Liver (tissue), 3 donors: ENCODE measurements at regions not wholly inside any gene's neighbourhood (a gene's known extent, or its start where the extent isn't known, plus 50 kb on each side); places are given as distances from the start of the nearest gene placed in this dataset.

Experiments used
- JUND ChIP-seq, 2 donors: IDR thresholded peaks; 2 replicates each; pipeline ENCODE4 v1.6.1; 2016; ENCODE audit warnings: antibody characterized with exemption in 2 of 2
- SP1 ChIP-seq: IDR thresholded peaks from 2 replicates; pipeline ENCODE4 v1.6.1; 2018; ENCODE audit warnings: antibody characterized with exemption, mild to moderate bottlenecking
- TAF1 ChIP-seq: conservative IDR thresholded peaks from 2 replicates; pipeline ENCODE4 v1.6.1; 2016; ENCODE audit warnings: antibody characterized with exemption, mild to moderate bottlenecking
- TF ChIP-seq, protein P1 (sequence below): fragments of 150-350 bp; IDR thresholded peaks from 2 replicates; pipeline ENCODE4 v1.5.1; 2017; ENCODE audit warnings: improper control_type of control experiment, low read depth, low read length; ENCODE audit not compliant: missing input control
- TF ChIP-seq, protein P2 (sequence below): IDR thresholded peaks from 2 replicates; pipeline ENCODE4 v1.6.1; 2016; ENCODE audit warnings: antibody characterized with exemption
- TF ChIP-seq, protein P3 (sequence below): IDR thresholded peaks from 2 replicates; pipeline ENCODE4 v1.6.1; 2016; ENCODE audit warnings: antibody characterized with exemption, mild to moderate bottlenecking
- donor health status: healthy.
- donor health status: healthy.

DNA sequence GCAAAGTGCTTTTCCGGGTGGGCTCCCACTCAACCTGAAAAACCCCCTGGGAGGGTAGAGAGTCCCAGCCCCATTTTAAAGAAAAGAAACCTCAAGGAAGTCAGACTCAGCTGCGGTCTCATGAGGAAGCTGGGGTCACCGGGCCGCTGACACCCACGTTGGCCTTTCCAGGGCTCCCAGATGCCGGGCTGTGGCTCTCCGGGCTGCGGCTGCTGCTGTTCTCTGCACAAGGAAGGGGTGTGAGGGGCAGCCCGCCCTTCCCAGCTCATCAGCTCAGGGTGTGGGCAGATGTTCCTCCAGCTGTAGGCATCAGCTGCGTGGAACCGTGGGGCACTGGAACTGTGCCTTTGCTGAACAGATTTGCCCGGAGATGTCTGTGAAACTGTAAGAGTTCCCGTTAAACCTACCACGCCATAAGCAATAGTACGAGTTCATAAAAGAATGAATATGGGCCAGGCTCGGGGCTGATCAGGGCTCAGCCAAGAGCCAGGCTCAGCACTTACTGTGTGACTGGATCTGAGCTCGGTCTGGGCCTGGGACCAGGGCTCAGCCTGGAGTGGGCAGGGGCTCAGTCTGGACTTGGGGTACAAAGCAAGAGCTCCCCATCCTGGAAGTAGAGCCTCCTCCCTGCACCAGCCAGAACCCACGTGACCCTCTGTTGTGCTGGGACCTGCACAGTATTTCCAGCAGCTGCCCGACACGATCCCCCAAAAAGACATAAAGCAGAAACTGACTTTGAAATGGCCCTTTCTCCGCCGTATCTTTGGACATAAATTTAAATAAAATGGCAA is 130.2 kb upstream of the PPP1R26 start:
- TF ChIP-seq, protein P1, sequence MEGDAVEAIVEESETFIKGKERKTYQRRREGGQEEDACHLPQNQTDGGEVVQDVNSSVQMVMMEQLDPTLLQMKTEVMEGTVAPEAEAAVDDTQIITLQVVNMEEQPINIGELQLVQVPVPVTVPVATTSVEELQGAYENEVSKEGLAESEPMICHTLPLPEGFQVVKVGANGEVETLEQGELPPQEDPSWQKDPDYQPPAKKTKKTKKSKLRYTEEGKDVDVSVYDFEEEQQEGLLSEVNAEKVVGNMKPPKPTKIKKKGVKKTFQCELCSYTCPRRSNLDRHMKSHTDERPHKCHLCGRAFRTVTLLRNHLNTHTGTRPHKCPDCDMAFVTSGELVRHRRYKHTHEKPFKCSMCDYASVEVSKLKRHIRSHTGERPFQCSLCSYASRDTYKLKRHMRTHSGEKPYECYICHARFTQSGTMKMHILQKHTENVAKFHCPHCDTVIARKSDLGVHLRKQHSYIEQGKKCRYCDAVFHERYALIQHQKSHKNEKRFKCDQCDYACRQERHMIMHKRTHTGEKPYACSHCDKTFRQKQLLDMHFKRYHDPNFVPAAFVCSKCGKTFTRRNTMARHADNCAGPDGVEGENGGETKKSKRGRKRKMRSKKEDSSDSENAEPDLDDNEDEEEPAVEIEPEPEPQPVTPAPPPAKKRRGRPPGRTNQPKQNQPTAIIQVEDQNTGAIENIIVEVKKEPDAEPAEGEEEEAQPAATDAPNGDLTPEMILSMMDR, result no peak
- TF ChIP-seq JUND (IDR thresholded peaks at IDR 0.05) (no peak), SP1 (no peak), TAF1 (no peak)
- TF ChIP-seq, protein P2, sequence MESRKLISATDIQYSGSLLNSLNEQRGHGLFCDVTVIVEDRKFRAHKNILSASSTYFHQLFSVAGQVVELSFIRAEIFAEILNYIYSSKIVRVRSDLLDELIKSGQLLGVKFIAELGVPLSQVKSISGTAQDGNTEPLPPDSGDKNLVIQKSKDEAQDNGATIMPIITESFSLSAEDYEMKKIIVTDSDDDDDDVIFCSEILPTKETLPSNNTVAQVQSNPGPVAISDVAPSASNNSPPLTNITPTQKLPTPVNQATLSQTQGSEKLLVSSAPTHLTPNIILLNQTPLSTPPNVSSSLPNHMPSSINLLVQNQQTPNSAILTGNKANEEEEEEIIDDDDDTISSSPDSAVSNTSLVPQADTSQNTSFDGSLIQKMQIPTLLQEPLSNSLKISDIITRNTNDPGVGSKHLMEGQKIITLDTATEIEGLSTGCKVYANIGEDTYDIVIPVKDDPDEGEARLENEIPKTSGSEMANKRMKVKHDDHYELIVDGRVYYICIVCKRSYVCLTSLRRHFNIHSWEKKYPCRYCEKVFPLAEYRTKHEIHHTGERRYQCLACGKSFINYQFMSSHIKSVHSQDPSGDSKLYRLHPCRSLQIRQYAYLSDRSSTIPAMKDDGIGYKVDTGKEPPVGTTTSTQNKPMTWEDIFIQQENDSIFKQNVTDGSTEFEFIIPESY, result no peak
- TF ChIP-seq, protein P3, sequence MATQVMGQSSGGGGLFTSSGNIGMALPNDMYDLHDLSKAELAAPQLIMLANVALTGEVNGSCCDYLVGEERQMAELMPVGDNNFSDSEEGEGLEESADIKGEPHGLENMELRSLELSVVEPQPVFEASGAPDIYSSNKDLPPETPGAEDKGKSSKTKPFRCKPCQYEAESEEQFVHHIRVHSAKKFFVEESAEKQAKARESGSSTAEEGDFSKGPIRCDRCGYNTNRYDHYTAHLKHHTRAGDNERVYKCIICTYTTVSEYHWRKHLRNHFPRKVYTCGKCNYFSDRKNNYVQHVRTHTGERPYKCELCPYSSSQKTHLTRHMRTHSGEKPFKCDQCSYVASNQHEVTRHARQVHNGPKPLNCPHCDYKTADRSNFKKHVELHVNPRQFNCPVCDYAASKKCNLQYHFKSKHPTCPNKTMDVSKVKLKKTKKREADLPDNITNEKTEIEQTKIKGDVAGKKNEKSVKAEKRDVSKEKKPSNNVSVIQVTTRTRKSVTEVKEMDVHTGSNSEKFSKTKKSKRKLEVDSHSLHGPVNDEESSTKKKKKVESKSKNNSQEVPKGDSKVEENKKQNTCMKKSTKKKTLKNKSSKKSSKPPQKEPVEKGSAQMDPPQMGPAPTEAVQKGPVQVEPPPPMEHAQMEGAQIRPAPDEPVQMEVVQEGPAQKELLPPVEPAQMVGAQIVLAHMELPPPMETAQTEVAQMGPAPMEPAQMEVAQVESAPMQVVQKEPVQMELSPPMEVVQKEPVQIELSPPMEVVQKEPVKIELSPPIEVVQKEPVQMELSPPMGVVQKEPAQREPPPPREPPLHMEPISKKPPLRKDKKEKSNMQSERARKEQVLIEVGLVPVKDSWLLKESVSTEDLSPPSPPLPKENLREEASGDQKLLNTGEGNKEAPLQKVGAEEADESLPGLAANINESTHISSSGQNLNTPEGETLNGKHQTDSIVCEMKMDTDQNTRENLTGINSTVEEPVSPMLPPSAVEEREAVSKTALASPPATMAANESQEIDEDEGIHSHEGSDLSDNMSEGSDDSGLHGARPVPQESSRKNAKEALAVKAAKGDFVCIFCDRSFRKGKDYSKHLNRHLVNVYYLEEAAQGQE, result no peak
